IMR-90 (cell line): ENCODE measurements at regions not wholly inside any gene's neighbourhood (a gene's known extent, or its start where the extent isn't known, plus 50 kb on each side); places are given as distances from the start of the nearest gene placed in this dataset.

Experiments used
- BHLHE40 ChIP-seq: fragments of 150-350 bp; IDR thresholded peaks from 2 replicates; pipeline ENCODE4 v1.6.1; 2016; ENCODE audit warnings: mild to moderate bottlenecking, low read depth, low read length
- CEBPB ChIP-seq: IDR thresholded peaks from 2 replicates; pipeline ENCODE4 v1.6.1; 2012; ENCODE audit warnings: low read depth, low read length, improper control_type of control experiment
- CTCF ChIP-seq: conservative IDR thresholded peaks from 2 replicates; pipeline ENCODE4 v1.5.1; 2012; ENCODE audit warnings: mild to moderate bottlenecking, low read depth, low read length, improper control_type of control experiment
- ELK1 ChIP-seq: fragments of 150-350 bp; IDR thresholded peaks from 2 replicates; pipeline ENCODE4 v1.6.1; 2016; ENCODE audit warnings: low read depth, mild to moderate bottlenecking, low read length, moderate library complexity, borderline replicate concordance
- MAFK ChIP-seq: IDR thresholded peaks from 2 replicates; pipeline ENCODE4 v1.6.1; 2012; ENCODE audit warnings: low read depth, low read length, improper control_type of control experiment
- MAZ ChIP-seq: IDR thresholded peaks from 2 replicates; pipeline ENCODE4 v1.6.1; 2012; ENCODE audit warnings: low read depth, mild to moderate bottlenecking, low read length, improper control_type of control experiment, moderate library complexity, borderline replicate concordance
- POLR2A ChIP-seq: IDR thresholded peaks from 2 replicates; pipeline ENCODE4 v1.6.1; 2012; ENCODE audit warnings: mild to moderate bottlenecking, low read depth, low read length
- RAD21 ChIP-seq: IDR thresholded peaks from 2 replicates; pipeline ENCODE4 v1.6.1; 2012; ENCODE audit warnings: low read length, improper control_type of control experiment
- RCOR1 ChIP-seq: IDR thresholded peaks from 2 replicates; pipeline ENCODE4 v1.6.1; 2012; ENCODE audit warnings: mild to moderate bottlenecking, low read length, improper control_type of control experiment; ENCODE audit not compliant: insufficient replicate concordance
- RFX5 ChIP-seq: IDR thresholded peaks from 2 replicates; pipeline ENCODE4 v1.8.0; 2012; ENCODE audit warnings: low read depth, mild to moderate bottlenecking, low read length, moderate library complexity

- no peak for TF ChIP-seq POLR2A
- TF ChIP-seq CTCF = no peak
- TF ChIP-seq MAFK = no peak
- no peak for TF ChIP-seq RCOR1
- TF ChIP-seq BHLHE40 = no peak
- TF ChIP-seq MAZ = no peak
- TF ChIP-seq RFX5 = no peak
- TF ChIP-seq ELK1 = no peak
- no peak for TF ChIP-seq CEBPB
- TF ChIP-seq RAD21 = no peak
Observed at GRCh38 chr9:99350461-99350860, 128.4 kb downstream of the SEC61B start.
